Fibroblast of the aortic adventitia (primary cell): ENCODE measurements at regions not wholly inside any gene's neighbourhood (a gene's known extent, or its start where the extent isn't known, plus 50 kb on each side); places are given as distances from the start of the nearest gene placed in this dataset.

Experiments
- DNase-seq: peaks from one replicate; pipeline ENCODE4 v3.0.0-alpha.2; 2010; ENCODE audit warnings: low read depth
- H3K4me3 ChIP-seq: 2 replicates; pipeline ENCODE4 v1.5.1; 2011; ENCODE audit warnings: low read depth, mild to moderate bottlenecking, control low read depth, low read length, moderate library complexity
- CTCF ChIP-seq: IDR thresholded peaks from 2 replicates; pipeline ENCODE4 v1.5.1; 2011; ENCODE audit warnings: mild to moderate bottlenecking, low read length, control low read depth, inconsistent platforms; ENCODE audit not compliant: insufficient read depth

GRCh38 chr2:20526708-20527107 is 79.8 kb downstream of the RHOB start:
- no peak for TF ChIP-seq CTCF
- no peak overlapping the region for H3K4me3 ChIP-seq
- DNase-seq: no peak

GRCh38 chr2:20528713-20529112 is 81.8 kb downstream of the RHOB start:
- DNase-seq: no peak
- no peak for TF ChIP-seq CTCF
- no peak overlapping the region for H3K4me3 ChIP-seq

GRCh38 chr2:20530520-20530919 is 83.6 kb downstream of the RHOB start:
- no peak overlapping the region for H3K4me3 ChIP-seq
- DNase-seq: no peak
- TF ChIP-seq CTCF: no peak

- H3K4me3 ChIP-seq: no peak overlapping the region
- TF ChIP-seq CTCF: no peak
- DNase-seq: no peak
Observed at GRCh38 chr2:20531633-20532262, 84.9 kb downstream of the RHOB start.

GRCh38 chr2:20532634-20533437 is 86.0 kb downstream of the RHOB start:
- no peak for DNase-seq
- H3K4me3 ChIP-seq: no peak overlapping the region
- TF ChIP-seq CTCF: no peak

GRCh38 chr2:20533993-20534622 is 87.2 kb downstream of the RHOB start:
- TF ChIP-seq CTCF: no peak
- no peak for DNase-seq
- H3K4me3 ChIP-seq: no peak overlapping the region
